T-helper 1 cell (primary cell): ENCODE measurements at regions not wholly inside any gene's neighbourhood (a gene's known extent, or its start where the extent isn't known, plus 50 kb on each side); places are given as distances from the start of the nearest gene placed in this dataset.
"Not testable (repeated sequence)": the region's sequence is repeated elsewhere in the genome, so short reads cannot be mapped to it uniquely, and the experiment has no call there.

Source experiments
- DNase-seq, 5 donors: peaks; one replicate each; pipeline ENCODE4 v3.0.0-alpha.2; 2012 to 2020

DNA sequence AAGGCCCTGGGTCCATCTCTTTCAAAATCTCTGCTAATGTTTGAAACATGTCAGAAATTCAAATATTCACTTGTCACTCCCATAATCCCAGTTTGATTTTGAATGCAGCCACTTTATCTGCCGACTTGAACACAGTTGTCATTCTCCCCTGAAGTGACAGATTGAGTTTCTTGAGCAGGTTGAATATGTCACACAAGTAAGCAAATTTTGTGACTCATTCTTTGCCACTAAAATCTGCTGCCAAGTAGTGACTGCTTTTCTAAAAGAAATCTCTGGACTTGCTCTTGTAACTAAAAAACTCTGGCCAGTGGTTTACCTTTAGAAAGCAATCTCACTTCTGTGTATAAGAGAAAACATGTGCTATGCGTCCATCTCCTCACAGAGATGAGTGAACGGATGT lies 357.1 kb downstream of the LMO7 start:
- no peak for DNase-seq

GRCh38 chr13:75986818-75987217 lies 350.7 kb downstream of the LMO7 start:
- no peak for DNase-seq

DNA sequence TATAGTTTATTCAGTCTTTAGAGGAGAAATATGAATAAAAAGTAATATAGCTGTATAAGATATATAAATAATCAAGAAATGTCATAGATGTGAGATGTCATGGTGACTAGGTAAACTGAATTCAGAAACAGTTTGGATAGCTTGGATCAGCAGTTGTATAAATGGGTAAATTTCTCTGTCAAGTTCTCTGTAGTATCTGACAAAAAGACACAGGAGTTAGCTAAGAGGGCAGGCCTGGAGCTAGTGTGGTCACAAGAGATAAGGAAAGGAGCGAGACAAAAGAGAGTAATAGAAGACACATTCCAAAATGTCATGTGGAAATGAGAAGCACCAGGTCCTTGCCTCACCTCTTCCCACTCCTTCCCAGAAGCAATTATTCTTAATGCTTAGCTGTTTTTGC lies 349.0 kb downstream of the LMO7 start:
- no peak for DNase-seq

GRCh38 chr13:75978818-75979217 lies 342.7 kb downstream of the LMO7 start:
- no peak for DNase-seq

DNA sequence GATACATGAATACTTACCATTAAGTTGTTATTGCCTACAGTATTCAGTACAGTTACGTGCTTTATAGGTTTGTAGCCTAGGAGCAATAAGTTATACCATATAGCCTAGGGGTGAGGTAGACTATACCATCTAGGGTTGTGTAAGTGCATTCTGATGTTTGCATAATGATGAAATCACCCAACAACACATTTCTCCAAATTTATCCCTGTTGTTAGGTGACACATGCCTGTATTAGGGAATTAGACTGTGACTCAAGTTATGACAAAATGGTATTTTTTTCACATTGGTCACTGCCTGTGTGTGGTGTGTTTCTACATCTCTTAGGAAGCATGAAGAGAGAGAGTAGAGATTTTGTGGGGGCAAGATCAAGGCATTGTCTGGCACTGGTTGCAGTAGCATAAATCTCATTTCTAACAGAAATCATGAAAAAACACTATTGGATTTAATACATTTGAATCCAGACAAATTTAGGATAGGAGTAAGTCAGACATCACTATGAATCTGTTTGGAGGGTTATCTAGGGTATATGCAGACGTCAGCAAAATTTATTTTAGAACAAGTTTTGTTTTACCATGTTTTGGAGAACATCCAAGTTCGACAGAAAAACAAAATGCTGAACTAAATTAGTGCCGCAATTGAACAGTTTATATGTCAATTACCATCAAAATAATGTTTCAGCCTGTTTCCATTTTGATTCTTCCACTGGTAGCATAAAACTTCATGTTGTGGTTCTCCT lies 332.1 kb downstream of the LMO7 start:
- no peak for DNase-seq

DNA sequence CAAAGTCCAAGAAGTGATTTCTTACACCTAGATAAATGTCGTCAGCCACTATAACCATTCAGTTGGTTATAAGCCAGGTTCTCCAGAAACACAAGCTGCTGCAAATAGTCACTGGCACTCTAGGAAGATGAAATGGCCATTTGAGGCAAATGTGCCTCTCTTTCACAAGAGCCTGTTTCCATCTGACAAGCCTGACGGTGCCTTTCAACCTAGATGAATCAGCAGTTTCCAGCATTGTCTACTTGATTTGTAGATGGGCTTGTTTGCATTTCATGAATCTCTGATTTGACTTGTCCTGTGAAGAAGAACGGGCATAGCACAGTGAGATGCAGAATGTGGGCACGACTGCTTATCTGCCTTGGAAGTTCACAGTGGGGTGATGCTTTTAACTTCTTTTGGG lies 327.2 kb downstream of the LMO7 start:
- DNase-seq = no peak

DNA sequence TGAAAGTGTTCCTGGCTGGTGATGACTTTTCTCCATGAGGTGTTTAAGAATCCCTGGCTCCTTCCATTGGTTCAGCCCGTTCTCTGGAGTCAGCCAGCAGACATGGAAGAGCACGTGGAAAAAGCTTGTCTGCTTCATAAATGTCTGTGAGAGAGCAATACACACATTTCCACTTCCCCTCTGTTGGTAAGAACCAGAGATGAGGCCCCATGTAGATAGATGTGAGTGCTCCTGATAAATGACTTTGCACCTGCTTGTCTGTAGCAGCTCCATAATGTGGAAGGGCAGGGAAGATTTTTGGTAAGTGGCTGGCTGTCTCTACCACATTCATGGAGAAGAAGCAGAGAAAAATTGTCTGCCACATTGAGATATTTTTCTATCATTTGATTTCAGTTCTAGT lies 325.8 kb downstream of the LMO7 start:
- no peak for DNase-seq

DNA sequence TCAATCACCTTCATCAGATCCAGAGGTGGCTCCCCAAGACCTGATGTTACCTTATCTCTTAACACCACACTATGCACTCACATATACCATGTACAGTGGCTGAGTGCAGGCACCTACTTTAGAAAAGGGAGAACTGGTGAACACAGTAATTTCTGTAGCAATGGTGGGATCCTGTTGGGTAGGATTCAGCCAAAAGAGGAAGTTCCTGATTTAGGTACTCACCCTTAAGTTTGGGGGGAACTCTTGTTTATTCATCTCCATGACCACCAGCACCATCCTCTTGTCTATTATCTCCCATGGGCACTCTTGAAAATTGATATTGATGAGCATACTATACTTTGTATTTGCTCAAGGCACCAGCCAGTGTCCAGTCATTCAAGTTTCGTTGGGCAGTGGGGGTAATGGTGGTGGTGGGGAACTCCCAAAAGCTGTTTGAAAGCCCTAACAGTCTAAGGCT lies 324.4 kb downstream of the LMO7 start:
- DNase-seq = no peak

DNA sequence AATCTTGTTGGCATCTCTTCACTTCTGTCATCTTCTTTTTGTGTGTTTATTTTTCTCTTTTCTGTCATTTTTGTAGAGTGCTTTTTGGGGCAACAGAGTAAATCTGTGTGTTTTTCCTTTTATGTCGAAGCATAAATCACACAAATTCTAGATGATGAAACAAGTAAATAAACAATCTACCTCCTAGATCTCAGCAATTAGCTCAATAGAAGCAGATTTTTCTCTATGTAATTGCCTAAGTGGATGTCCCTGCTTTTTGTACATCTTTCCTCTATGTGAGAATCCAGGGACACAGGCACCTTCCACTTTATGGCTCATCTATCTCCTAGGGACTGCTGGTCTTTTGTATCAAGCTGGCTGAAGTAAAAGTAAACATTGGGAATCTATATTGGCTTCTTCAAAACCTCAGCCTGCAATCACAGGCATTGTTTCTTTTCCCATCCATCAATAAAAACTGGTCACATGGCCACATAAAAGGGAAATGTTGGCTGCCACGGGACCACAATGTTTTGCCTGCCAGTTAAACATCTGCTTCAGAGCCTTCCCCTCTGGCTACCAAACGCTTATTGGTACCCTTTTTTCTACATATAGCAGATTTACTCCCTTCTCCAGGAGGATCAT lies 323.8 kb downstream of the LMO7 start:
- no peak for DNase-seq

- not testable (repeated sequence) for DNase-seq
Measured at GRCh38 chr13:75953589-75953988, 317.5 kb downstream of the LMO7 start.

- DNase-seq = no peak
Measured at GRCh38 chr13:75947448-75947847, 311.3 kb downstream of the LMO7 start.

- DNase-seq = no peak
Measured at GRCh38 chr13:75946536-75947284, 310.6 kb downstream of the LMO7 start.

GRCh38 chr13:75945841-75946482 lies 309.8 kb downstream of the LMO7 start:
- no peak for DNase-seq

- DNase-seq = no peak
Measured at GRCh38 chr13:75938811-75939560, 302.9 kb downstream of the LMO7 start.

GRCh38 chr13:75936791-75937190 lies 300.7 kb downstream of the LMO7 start:
- DNase-seq = no peak

GRCh38 chr13:75935805-75936204 lies 299.7 kb downstream of the LMO7 start:
- no peak for DNase-seq

DNA sequence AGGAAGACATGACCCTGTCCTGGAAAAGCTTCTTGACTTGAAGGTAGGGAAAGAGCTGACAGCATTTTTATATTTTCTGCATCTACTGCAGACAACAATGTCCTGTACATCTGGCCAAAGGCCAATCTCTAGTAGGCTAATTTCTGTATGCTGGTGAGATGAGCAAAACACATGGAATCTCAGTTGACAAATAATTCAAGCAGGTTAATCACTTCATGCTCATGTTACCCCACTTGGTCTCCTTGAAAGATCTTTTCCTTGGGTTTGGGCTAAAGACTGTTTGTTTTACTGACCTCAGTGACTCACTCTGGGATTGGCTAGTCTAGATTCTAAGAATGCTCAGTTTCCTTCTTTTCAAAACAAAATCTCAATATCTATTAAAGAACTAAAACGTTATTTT lies 298.8 kb downstream of the LMO7 start:
- no peak for DNase-seq

DNA sequence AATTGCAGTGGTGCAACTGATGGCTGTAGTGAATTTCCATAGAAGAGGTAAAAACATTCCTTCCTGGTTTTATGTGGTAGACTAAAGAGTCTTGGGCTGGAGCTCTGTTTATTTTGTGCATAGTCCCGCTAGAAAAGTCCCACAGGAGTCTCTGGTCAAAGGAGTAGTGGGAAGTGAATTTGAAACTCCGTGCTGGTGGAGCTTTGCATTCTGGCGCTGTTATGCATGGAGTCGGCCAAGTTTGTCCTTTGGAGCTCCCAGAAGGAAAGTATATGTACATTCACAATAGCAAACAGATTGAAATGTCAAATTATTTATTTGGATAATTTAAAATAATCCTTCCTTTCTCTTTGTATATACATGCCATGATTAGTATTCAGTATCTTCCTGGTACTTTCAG lies 296.5 kb downstream of the LMO7 start:
- DNase-seq = no peak

GRCh38 chr13:75931116-75931515 lies 295.0 kb downstream of the LMO7 start:
- no peak for DNase-seq

- DNase-seq = no peak
Measured at GRCh38 chr13:75929076-75929475, 292.9 kb downstream of the LMO7 start.

GRCh38 chr13:75927183-75927669 lies 291.1 kb downstream of the LMO7 start:
- DNase-seq = no peak

DNA sequence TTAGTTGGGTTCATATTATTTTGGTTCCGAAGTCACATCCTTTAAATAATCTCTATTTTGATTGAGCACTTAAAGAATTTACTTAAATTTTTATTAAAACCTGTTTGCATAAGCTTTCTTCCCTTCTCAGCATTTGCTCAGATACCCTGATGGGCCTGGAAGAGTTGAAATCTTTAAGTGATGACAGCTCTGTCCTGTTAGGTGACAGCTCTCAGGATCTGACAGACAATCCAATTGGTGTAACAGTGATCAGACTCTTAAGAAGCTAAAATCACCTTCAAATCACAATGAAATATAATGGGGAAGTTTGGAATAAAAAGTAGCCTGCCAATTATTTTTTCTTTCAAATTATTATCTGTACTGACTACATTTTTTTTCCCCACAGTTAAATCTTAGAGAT lies 284.4 kb downstream of the LMO7 start:
- DNase-seq = no peak
